Uterus (tissue), 3 donors: ENCODE measurements at regions not wholly inside any gene's neighbourhood (a gene's known extent, or its start where the extent isn't known, plus 50 kb on each side); places are given as distances from the start of the nearest gene placed in this dataset.

ENCODE experiments used
- DNase-seq, 2 donors: peaks; one replicate each; pipeline ENCODE4 v3.0.0-alpha.2; 2019 to 2020
- H3K27ac ChIP-seq, 2 donors: fragments of 200-600 bp; sonication (generic); 1 replicate in 1 of 2; 2 replicates in 1 of 2; pipeline ENCODE4 v1.5.1; 2016 to 2018
- H3K27me3 ChIP-seq, 2 donors: fragments of 200-600 bp; sonication (generic); one replicate each; pipeline ENCODE4 v1.5.1; 2018 to 2019; ENCODE audit warnings: control low read depth in 1 of 2
- H3K36me3 ChIP-seq, 2 donors: fragments of 200-600 bp; sonication (generic); one replicate each; pipeline ENCODE4 v1.5.1; 2019; ENCODE audit warnings: control low read depth in 1 of 2
- H3K4me1 ChIP-seq, 2 donors: fragments of 200-600 bp; sonication (generic); one replicate each; pipeline ENCODE4 v1.5.1; 2018 to 2019; ENCODE audit warnings: control low read depth in 1 of 2
- H3K4me3 ChIP-seq, 2 donors: fragments of 200-600 bp; sonication (generic); 1 replicate in 1 of 2; 2 replicates in 1 of 2; pipeline ENCODE4 v1.5.1; 2018 to 2019; ENCODE audit warnings: mild to moderate bottlenecking in 1 of 2
- H3K9me3 ChIP-seq, 2 donors: fragments of 200-600 bp; sonication (generic); one replicate each; pipeline ENCODE4 v1.5.1; 2019; ENCODE audit warnings: control low read depth in 1 of 2
- CTCF ChIP-seq, 4 experiments: fragments of 200-600 bp in 2 of 4; fragments of 450-650 bp in 2 of 4; sonication (generic) in 2 of 4; IDR thresholded peaks; one replicate each; pipeline ENCODE4 v1.5.1; 2016 to 2019; ENCODE audit warnings: antibody characterized with exemption in 4 of 4, mild to moderate bottlenecking in 2 of 4, moderate library complexity in 1 of 4
- POLR2A ChIP-seq, 2 donors: fragments of 450-650 bp; IDR thresholded peaks; one replicate each; pipeline ENCODE4 v1.6.1; 2016; ENCODE audit warnings: antibody characterized with exemption in 2 of 2, mild to moderate bottlenecking in 1 of 2, moderate library complexity in 1 of 2
- intact Hi-C: fragments of 100-400 bp; cut with DNase I; formaldehyde crosslinking; loops from one replicate; pipeline ENCODE4 v1.15.1; 2023; ENCODE audit warnings: low total_unique reads
- donor health status: DM: yes; HTN: yes; CAD: no.

- no peak for TF ChIP-seq POLR2A (IDR thresholded peaks at IDR 0.05)
- no peak for TF ChIP-seq CTCF (IDR thresholded peaks at IDR 0.05)
- no peaks in the 10 kb centered on the region for H3K9me3 ChIP-seq
- no peak for DNase-seq
- no peaks in the 10 kb centered on the region for H3K4me1 ChIP-seq
- intact Hi-C loops = no loop called here
- H3K4me3 ChIP-seq = no peak overlapping the region
- H3K27ac ChIP-seq = no peak overlapping the region
- H3K36me3 ChIP-seq = no peaks in the 10 kb centered on the region
- H3K27me3 ChIP-seq = no peaks in the 10 kb centered on the region
These were observed 164.3 kb upstream of the PIK3C3 start for GRCh38 chr18:41790687-41791086.

- Histone ChIP-seq H3K36me3 (no peaks in the 10 kb centered on the region), H3K4me1 (no peaks in the 10 kb centered on the region), H3K9me3 (no peaks in the 10 kb centered on the region), H3K27ac (no peak overlapping the region), H3K27me3 (no peaks in the 10 kb centered on the region), H3K4me3 (no peak overlapping the region)
- DNase-seq = no peak
- TF ChIP-seq CTCF (IDR thresholded peaks at IDR 0.05) = no peak
- no peak for TF ChIP-seq POLR2A (IDR thresholded peaks at IDR 0.05)
- intact Hi-C loops = no loop called here
These were observed 166.0 kb upstream of the PIK3C3 start for GRCh38 chr18:41789001-41789400.

- no peak for TF ChIP-seq CTCF (IDR thresholded peaks at IDR 0.05)
- TF ChIP-seq POLR2A (IDR thresholded peaks at IDR 0.05) = no peak
- Histone ChIP-seq H3K9me3 (no peaks in the 10 kb centered on the region), H3K27ac (no peak overlapping the region), H3K4me1 (no peaks in the 10 kb centered on the region), H3K36me3 (no peaks in the 10 kb centered on the region), H3K4me3 (no peak overlapping the region), H3K27me3 (no peaks in the 10 kb centered on the region)
- intact Hi-C loops = no loop called here
- no peak for DNase-seq
These were observed 171.2 kb upstream of the PIK3C3 start for GRCh38 chr18:41783879-41784278.

- DNase-seq = no peak
- H3K27me3 ChIP-seq = no peaks in the 10 kb centered on the region
- no peak overlapping the region for H3K27ac ChIP-seq
- no peak for TF ChIP-seq CTCF (IDR thresholded peaks at IDR 0.05)
- TF ChIP-seq POLR2A (IDR thresholded peaks at IDR 0.05) = no peak
- intact Hi-C loops = no loop called here
- H3K4me3 ChIP-seq = no peak overlapping the region
- no peaks in the 10 kb centered on the region for H3K36me3 ChIP-seq
- no peaks in the 10 kb centered on the region for H3K9me3 ChIP-seq
- H3K4me1 ChIP-seq = no peaks in the 10 kb centered on the region
These were observed 171.8 kb upstream of the PIK3C3 start for GRCh38 chr18:41783065-41783818.

- Histone ChIP-seq H3K27me3 (no peaks in the 10 kb centered on the region), H3K4me1 (no peaks in the 10 kb centered on the region), H3K36me3 (no peaks in the 10 kb centered on the region), H3K27ac (no peak overlapping the region), H3K9me3 (no peaks in the 10 kb centered on the region), H3K4me3 (no peak overlapping the region)
- no peak for DNase-seq
- TF ChIP-seq POLR2A (IDR thresholded peaks at IDR 0.05) (no peak), CTCF (IDR thresholded peaks at IDR 0.05) (no peak)
- intact Hi-C loops = no loop called here
These were observed 183.1 kb upstream of the PIK3C3 start for GRCh38 chr18:41771973-41772372.
